ENCODE measurements at regions not wholly inside any gene's neighbourhood (a gene's known extent, or its start where the extent isn't known, plus 50 kb on each side); places are given as distances from the start of the nearest gene placed in this dataset.
A peak's percentile ranks its signal among the peaks of the same experiment; 100 is the strongest.
"Not testable (repeated sequence)": the region's sequence is repeated elsewhere in the genome, so short reads cannot be mapped to it uniquely, and the experiment has no call there.

DNA sequence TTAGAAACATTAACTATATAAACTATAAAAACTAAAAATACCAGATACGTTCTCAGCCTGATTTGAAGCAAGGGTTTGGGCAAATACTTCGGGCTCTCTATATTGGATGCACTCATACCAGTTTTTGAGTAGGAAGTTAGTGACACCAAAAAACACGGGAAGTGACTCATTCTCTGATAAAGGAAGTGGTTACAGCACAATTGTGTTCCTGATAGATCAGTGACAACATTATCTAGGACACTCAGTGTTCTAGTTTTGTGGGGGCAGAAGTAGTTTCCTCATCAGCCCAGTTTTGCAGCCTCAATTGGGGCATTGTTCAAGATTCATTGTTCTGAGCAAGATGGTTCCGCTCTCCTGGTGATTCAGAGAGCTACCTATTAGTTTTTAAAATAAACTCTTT is 469.6 kb upstream of the DPPA4 start:
- peak; percentile 3 to 18 for DNase-seq

DNA sequence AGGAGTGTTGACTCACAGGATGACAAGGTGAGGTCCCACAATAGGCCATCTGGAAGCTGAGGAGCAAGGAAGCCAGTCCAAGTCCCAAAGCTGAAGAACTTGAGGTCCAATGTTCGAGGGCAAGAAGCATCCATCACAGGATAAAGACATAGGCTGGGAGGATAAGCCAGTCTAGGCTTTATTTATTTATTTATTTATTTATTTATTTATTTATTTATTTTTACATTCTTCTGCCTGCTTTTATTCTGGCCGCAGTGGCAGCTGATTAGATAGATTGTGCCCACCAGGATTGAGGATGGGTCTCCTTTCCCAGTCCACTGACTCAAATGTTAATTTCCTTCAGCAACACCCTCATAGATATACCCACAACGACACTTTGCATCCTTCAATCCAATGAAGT is 472.2 kb upstream of the DPPA4 start:
- DNase-seq: no peak

DNA sequence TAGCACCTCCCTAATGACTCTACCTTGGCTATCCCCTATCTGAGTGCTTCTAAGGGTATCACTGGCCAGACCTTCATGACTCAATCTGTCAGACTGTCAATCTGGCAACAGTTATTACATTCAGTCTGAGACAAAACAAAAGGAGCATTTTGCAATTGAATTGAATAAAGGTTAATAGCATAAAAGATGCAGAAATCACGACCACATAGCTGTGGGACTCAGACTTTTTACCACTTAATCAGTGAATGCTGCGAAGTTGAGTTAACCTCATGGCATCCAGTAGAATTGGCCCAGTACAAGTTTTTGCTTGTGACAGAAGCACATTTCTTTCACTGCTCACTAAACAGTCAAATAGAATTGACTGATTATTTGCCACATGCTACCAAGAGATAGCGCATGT is 480.7 kb upstream of the DPPA4 start:
- DNase-seq: no peak

DNA sequence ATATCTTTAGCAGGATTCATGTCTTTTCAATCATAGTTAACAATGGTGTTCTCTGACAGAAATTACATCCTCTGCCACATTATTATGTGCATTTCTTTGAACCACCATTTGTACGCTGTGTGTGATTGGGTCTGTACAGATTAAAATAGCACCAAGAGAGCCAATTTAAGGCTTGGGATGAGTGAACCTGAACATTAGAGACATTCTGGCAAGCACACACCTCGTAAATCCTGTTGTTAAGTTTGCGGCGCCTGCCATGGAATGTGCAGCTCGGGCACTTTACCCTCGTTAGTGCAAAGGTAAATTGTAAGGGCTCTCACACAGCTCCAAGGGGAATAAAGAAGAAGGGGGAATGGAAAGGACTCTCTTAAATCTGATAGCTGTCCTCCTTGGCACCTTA is 482.4 kb upstream of the DPPA4 start:
- no peak for DNase-seq

DNA sequence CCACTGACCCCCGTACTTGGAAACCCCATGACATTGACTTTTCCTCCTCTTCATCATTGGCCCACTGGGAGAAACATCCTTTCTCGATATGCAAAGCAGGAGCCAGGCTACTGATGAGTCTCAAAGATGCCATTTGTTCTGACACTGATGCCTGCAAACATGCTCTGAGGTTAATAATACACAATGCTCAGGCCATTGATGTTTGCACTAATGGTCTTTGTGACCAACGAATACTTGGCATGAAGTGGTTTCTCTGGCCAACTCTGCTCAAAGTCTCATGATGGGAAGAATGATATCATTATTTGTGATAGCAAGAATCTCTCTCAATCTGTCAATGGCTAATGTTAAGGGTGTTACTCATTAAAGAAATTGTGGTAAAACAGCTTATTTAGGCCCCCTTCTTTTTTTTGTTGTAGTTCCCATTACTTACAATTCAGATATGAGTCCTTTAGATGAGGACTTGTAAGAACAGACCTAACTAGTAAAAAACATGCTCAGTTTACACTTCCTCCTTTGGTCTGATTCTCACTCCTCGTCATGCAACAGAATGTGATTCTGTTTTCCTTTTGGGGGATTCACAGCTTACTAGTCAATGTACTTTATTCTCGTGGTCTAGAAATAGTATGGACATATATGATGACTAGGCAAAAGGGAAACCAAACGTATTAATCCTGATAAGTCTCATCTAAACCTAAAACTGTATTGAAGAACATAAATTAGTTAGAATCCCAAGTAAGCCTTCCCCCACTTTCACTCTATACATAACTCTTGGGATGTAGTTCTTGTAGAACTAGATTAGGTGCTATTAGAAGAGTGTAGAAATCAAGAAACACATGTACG is 488.8 kb upstream of the DPPA4 start:
- no peak for DNase-seq

DNA sequence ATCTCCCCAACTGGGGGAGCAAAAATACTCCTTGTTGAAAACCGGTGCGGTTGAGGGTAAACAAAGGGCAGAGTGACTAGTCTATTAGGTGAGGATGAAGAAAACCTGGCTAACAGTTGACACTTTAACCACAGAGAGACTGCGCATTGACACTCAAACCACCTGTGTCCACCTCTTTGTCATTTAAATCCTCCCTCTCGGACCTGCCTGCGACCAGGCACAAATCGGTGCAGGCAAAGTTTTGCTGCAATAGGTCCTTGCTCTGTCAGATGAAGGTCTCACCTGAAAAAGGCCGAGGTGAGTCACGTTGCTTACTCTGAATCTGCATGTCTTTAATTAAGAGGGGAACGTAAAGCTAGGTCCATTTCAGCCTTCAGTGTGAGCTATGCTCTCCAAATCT is 494.1 kb upstream of the DPPA4 start:
- DNase-seq: no peak

DNA sequence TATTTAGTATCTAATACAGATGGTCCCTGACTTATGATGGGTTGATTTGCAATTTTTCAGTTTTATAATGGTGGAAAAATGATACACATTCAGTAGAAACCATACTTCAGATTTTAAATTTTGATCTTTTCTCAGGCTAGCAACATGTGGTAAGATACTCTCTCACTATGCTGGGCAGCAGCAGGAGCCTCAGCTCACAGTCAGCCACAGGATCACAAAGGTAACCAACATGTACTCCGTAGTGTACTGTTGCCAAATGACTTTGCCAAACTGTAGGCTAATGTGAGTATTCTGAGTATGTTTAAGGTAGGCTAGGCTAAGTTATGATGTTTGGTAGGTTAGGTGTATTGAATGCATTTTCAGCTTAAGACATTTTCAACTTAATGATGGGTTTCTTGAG is 498.6 kb upstream of the DPPA4 start:
- no peak for DNase-seq

DNA sequence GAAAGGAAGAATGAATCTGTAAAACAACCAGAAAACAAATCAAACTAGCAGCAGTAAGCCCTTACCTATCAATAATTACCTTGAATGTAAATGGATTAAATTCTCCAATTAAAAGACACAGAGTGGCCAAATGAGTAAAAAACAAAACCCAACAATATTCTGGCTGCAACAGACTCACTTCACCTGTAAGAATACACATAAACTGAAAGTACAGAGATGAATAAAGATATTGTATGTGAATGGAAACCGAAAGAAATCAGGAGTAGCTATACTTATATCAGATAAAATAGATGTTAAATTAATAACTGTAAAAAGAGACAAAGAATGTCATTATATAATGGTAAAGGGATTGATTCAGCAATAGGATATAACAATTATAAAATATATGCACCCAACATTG is 514.5 kb upstream of the DPPA4 start:
- no peak for DNase-seq

DNA sequence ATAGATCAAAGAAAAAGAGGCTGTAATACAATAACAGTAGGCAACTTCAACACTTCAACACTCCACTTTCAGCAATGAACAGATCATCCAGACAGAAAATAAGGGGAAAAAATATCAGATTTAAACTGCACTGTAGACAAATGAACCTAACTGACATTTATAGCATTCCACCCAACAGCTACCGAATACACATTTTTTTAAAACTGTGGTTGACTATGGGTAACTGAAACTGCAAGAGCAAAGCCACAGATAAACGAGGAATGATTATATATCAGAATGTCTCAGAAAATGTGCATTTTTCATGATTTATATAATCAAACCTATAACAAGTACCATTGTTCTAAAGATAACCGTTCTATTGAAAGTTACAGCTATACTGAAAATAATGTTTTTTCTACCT is 514.9 kb upstream of the DPPA4 start:
- no peak for DNase-seq

DNA sequence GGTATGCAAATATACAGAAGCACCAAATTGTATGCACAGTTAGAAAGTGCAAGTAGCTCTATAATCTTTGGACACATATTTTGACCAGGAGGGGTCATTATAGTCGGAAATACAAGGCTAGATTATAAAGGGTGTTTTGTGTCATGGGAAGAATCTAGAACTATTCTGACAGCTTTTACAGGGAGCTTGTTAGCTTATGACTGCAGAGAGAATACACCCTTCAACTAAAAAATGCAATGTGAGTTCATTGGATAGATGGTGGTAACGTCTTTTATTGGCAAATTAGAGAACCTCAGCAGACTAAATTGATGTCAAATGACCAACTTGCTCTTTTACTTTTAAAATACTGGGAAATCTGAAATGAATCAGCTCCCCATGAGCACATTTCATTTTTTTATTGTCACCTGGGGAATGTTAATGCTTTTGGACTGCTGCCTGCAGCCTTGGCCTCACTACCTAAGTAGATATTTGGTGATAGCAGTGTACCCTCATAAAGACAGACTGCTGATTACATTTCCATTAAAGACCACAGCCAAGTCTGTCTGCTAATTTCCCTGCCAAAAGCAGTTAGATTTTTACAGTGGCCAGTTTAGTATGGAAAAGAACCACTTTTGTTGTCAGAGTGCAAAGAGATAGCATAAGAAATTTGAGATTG is 515.9 kb upstream of the DPPA4 start:
- no peak for DNase-seq

DNA sequence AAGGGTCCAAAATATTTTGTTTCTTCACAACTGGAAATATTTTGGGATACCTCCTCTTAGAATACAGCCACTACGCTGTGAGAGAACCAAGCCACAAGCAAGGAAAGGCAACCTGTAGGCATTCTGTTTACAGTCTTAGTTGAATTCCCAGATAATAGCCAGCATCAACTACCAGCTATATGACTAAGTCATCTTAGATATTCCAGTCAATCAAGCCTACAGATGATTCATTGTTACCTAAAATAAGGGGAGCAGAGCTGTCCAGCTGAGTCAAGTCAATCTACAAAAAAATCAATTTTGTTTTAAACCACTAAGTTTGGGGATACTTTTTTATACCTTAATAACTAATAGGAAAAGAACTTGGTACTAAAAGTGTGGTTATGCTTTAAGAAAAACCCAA is 526.4 kb upstream of the DPPA4 start:
- no peak for DNase-seq

DNA sequence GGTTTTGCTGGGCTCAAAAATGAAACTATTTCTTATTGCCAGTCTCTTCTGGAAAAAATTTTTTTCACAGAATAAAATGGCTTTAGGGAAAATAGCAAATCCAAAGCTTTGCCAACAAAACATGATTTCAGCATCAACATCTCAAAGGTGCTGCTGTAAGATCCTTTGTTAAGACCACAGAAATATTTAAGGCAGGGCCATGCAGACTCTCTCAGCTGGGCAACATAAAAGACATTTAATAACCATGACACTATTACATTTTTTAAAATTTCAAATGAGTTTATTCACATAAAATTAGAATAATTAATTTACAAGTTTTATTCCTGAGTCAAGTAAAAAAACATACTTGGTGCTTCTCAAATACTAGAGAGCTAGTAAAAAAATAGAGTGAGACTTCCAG is 527.1 kb upstream of the DPPA4 start:
- no peak for DNase-seq

DNA sequence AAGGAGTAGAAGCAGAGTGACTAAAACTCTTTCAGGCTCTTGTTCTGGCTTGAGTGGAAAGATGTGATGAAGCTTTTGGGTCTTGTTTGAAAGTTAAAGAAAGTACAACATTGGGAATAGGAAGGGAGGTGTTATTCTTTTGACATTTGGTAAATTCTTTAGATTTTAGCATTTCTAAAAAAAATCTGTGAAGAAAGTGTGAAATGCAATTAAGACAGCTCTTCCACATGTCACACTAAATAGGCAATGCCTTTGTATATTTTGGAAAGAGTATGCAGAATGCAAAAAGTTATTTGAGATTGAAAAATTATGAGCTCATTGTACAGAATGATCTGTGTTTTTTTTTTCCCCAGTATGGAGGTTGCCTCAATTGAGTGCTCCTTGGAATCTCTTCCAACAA is 532.2 kb upstream of the DPPA4 start:
- no peak for DNase-seq

DNA sequence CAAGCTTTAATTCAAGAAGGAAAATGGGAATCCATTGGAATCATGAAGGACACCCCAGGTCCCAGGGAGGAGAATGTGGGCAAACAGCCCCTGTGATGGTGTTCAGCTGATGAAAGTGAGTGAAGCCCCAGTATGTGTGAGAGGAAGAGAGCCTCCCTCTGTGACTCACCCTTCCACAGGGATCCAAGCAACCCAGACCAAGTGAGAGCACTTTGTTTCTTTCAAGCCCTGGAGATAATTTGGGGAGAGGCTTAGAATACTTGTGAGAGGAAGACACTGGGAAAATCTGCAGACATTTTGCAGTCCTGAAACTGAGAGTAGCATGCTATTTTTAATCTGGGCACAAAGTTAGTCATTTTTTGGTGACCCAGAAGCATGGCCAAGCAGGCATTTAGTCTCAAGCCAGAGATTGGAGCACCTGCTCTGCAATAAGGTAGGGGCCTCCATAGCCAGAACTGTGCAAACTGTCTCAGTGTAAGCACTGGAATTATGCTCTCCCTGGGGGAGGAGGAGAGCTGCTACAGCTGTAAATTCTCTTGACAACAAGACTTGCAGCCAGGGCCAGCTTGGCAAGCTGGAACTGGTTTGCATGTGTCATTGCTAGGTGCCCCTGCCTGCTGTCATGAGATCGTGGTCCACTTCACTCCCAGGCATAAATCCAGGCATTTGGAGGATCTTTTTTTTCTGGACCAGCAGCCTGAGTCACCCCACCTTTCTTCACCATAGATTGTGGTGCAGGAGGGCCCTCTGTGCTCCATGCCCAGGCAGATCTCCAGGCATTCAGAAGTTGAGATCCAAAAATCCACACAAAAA is 537.8 kb upstream of the DPPA4 start:
- no peak for DNase-seq

DNA sequence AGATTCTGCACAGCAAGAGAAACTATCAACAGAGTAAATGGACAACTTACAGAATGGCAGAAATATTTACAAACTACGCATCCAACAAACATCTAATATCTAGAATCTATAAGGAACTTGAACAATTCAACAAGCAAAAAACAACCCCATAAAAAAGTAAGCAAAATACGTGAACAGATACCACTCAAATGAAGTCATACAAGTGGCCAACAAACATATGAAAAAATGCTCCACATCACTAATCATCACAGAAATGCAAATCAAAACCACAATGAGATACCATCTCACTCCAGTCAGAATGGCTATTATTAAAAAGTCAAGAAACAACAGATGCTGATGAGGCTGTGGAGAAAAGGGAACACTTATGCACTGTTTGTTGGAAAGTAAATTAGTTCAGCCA is 540.3 kb upstream of the DPPA4 start:
- DNase-seq: not testable (repeated sequence)

DNA sequence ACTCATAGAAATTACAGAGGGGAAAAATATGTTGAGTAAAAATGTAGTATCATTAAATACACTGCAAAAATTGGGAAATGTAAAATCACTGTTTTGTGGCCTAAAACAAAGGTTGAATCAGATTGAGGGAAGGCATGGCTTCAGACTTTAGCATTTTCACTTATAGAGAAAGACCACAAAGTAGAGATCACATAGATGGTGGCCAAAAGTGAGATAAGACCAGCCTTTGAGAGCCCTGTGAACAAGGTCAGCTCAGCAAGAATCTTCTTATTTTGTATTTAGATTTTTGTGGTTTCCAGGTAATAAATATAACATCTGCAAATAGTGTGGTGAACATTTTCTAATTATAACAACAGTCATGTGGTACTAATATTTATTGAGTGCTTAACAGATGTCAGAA is 544.8 kb upstream of the DPPA4 start:
- no peak for DNase-seq

DNA sequence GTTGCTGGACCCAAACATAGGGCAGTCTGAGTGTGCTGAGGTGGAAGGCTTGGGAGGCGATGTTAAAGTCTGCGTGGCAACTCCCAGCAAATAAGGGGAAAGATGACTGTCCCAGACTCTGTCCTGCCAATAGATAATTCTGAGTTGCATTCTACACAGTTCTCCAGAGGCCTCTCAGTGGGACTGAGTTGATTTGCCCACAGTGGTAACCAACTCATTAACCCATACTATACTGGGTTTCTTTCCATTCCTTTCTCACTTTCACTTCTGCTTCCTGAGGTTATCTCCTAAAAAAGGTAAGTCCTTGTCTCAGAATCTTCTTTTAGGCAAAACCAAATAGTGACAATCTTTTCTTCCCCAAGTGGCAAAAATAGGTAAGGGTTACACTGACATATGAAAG is 549.9 kb upstream of the DPPA4 start:
- no peak for DNase-seq

DNA sequence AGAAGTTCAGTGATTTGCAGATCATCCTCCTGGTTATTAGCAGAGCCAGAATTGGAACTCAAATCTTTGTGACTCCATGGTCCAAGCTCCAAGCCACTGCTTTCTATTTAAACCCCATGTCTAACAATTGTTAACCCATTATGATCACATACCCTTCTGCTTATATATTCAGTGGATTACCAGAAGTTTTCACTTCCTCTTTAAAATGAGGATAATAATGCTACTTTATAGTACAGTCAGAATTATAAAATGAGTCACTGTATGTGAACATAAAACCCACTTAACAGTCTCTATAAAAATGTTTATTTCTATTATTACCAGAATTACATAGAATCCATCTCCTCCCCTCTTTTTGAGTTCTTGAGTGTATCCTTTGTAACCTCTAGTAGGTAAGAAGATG is 550.7 kb upstream of the DPPA4 start:
- DNase-seq: no peak

DNA sequence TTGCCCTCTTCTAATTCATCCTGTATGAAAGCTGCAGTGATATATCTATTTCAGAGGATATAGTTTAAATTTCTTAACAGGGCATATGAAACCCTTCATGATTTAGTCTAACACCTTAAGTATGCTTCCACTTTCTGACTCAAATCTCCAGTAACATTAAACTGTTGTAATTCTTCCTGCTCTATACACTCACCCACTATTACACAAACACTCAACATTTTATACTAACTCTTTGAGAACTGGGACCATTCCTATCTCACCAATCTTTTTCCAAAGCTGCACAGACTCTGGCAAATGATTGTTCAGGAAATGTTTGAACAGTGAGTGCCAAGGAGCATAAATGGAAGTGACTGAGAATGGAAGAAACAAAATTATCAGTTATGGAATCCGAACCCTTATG is 560.4 kb upstream of the DPPA4 start:
- no peak for DNase-seq

DNA sequence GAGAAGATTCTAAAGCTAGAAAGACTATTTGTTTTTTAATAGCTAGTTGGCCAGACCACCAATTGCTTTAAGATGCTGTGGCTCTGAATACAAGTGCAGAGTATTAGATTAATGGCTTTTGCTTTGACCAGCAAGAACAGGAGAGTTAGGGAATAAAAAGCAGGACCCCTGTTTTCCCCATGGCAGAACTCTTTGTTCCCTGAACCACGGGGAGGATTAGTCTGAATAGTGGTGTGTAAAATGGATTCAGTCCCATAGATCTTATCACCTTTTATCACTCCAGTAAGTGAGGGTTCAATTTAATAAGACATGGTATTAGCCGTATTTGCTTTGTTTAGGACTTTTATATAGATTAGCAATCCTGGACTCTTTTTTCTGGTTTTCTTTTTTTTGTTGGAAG is 562.6 kb upstream of the DPPA4 start:
- DNase-seq: no peak

DNA sequence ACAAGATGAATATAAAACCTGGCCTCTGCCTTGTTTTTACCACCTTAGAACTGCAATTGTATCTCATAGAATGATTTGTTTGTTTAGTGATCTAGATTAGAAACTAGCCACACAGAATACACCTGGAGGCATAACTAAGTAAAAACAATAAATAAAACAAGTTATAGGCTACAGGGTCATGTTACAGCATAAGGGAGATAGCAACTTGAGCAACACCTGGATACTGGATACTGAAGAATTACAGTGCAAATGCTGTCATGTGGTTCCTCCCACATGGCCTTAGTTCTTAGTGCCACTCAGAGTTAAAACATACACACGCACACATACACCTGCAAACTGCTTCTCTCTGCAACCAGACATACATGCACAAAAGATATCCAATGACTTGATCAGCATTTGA is 563.4 kb upstream of the DPPA4 start:
- DNase-seq: no peak

DNA sequence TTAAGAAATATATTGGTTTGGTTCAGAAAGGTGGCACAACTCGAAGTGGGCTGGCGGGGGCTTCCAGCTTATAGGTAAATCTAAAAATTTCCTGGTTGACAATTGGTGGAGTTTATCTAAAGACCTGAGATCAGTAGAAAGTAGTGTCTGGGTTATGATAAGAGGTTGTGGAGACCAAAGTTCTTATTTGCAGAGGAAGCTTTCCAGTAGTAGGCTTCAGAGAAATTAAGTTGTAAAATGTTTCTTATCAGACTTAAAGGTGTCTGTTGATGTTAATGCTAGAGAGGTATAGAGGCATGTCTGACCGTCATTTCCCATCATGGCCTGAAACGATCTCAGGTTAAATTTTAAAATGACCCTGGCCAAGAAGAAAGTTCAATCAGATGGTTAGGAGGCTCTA is 565.2 kb upstream of the DPPA4 start:
- DNase-seq: no peak

DNA sequence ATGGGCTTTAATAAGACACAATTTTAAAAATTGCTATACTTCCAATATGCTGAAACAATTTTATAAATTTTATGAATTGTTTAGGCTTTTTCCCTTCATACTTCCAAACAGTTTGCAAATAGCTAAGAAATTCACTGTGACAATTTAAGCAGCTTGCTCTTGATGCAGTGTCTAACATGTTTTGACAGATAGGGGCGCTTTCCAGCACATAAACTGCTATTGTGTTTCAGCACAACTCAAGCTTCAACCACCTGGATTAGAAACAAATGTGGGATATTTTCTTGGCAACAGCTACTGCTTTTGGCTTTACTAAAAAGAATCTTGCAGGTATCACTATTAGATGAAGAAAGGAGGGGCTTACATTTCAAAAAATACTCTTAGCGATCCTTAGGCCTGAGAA is 565.8 kb upstream of the DPPA4 start:
- no peak for DNase-seq

DNA sequence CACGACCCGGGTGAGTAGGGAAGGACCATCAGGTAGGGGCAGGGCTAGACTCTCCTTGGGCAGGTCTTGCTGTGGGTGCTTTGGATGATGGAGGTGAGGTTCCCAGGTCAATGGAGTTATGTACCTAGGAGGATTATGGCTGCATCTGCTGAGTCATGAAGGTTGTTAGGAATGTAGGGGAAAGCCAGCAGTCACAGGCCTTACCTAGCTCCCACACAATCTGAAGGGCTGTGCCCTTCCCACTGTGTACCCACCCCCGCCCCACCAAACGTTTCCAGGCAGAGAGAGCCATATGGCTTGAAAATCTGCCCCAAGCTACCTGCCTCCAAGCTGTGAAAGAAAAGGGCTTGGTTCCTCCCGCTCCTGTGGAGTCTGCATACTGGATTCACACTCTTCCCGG is 573.4 kb upstream of the DPPA4 start:
- DNase-seq: no peak
